HepG2 (cell line): ENCODE measurements at regions not wholly inside any gene's neighbourhood (a gene's known extent, or its start where the extent isn't known, plus 50 kb on each side); places are given as distances from the start of the nearest gene placed in this dataset.

Experiments
- ATAC-seq: fragments of 200-7000 bp; cut with Tn5 transposase; 3 replicates; pipeline ENCODE4 v1.9.1; 2020; ENCODE audit warnings: mild to moderate bottlenecking, moderate library complexity
- BruUV-seq: library from RNA; stranded (reverse); fragments of 400-500 nt; replicated peaks from 2 replicates; lab custom pipeline; 2021; lab: Mats Ljungman, UMichigan
- CTCF ChIA-PET: fragments of 300-600 bp; formaldehyde crosslinking; extraction: SDS; loops from one replicate; lab custom pipeline; 2021; ENCODE audit warnings: low total read pairs, inconsistent platforms, low intra/inter-chr PET ratio; lab: Yijun Ruan, JAX
- POLR2A ChIA-PET: fragments of 350-600 bp; sonication (Branson Sonifier 250); formaldehyde crosslinking; loops from one replicate; lab custom pipeline; 2020; ENCODE audit warnings: antibody characterized with exemption, inconsistent platforms; lab: Yijun Ruan, JAX
- DNase-seq: peaks from one replicate; pipeline ENCODE4 v3.0.0-alpha.2; 2015; ENCODE audit warnings: low spot score
- FAIRE-seq: peaks from 3 replicates; lab custom pipeline; 2011; peaks lifted over from hg19 to GRCh38; lab: Jason Lieb, UNC
- H2AFZ ChIP-seq: one replicate; pipeline ENCODE4 v1.6.1; 2011; ENCODE audit warnings: low read length, inconsistent platforms
- H3K27ac ChIP-seq: fragments of 300-600 bp; 3 replicates; pipeline ENCODE4 v1.8.0; 2011; ENCODE audit warnings: mixed run types, mild to moderate bottlenecking, mixed read lengths, low read length, inconsistent platforms; ENCODE audit not compliant: insufficient read depth; ENCODE audit errors: extremely low read length
- H3K27me3 ChIP-seq, 2 experiments: fragments of 200-600 bp in 1 of 2; 2 replicates in 1 of 2; 3 replicates in 1 of 2; pipeline versions ENCODE4 v1.6.0 to v1.8.0; 2011; ENCODE audit warnings: low read length in 2 of 2, mild to moderate bottlenecking in 2 of 2, moderate library complexity in 2 of 2, inconsistent platforms in 1 of 2; ENCODE audit not compliant: insufficient read depth in 2 of 2, control insufficient read depth in 1 of 2
- H3K36me3 ChIP-seq, 2 experiments: fragments of 200-600 bp in 1 of 2; replicated peaks in 1 of 2; 2 replicates in 1 of 2; 3 replicates in 1 of 2; pipeline versions ENCODE4 v1.5.1 to v1.8.0; 2011; ENCODE audit warnings: low read length in 2 of 2, inconsistent platforms in 1 of 2; ENCODE audit not compliant: insufficient read depth in 2 of 2, control insufficient read depth in 1 of 2
- H3K4me1 ChIP-seq: 2 replicates; pipeline ENCODE4 v1.5.1; 2012; ENCODE audit warnings: low read length, inconsistent platforms; ENCODE audit not compliant: insufficient read depth
- H3K4me2 ChIP-seq: 2 replicates; pipeline ENCODE4 v1.6.0; 2011; ENCODE audit warnings: low read depth, low read length, inconsistent platforms
- H3K4me3 ChIP-seq, 3 experiments: fragments of 200-600 bp in 1 of 3; sonication (generic), shearing (Covaris generic) in 1 of 3; replicated peaks in 1 of 3; 2 replicates each; pipeline ENCODE4 v1.5.1; 2011 to 2016; ENCODE audit warnings: low read length in 3 of 3, inconsistent platforms in 2 of 3, low read depth in 2 of 3, mild to moderate bottlenecking in 2 of 3, control low read depth in 1 of 3, mixed read lengths in 1 of 3; ENCODE audit not compliant: insufficient read depth in 1 of 3
- H3K79me2 ChIP-seq: one replicate; pipeline ENCODE4 v1.6.1; 2011; ENCODE audit warnings: low read length, inconsistent platforms; ENCODE audit not compliant: insufficient read depth
- H3K9ac ChIP-seq: 2 replicates; pipeline ENCODE4 v1.6.0; 2011; ENCODE audit warnings: mild to moderate bottlenecking, low read depth, low read length, inconsistent platforms; ENCODE audit not compliant: insufficient read depth
- H3K9me3 ChIP-seq: 2 replicates; pipeline ENCODE4 v1.5.1; 2012; ENCODE audit warnings: mild to moderate bottlenecking, low read length
- H4K20me1 ChIP-seq: 2 replicates; pipeline ENCODE4 v1.6.0; 2011; ENCODE audit warnings: inconsistent platforms, mild to moderate bottlenecking, low read length, moderate library complexity; ENCODE audit not compliant: insufficient read depth
- EHMT2 ChIP-seq: fragments of 200-600 bp; sonication (generic); IDR thresholded peaks from 2 replicates; pipeline ENCODE4 v1.7.0; 2017; ENCODE audit warnings: antibody characterized with exemption, low read depth, low read length, borderline replicate concordance
- MAFF ChIP-seq: IDR thresholded peaks from 2 replicates; pipeline ENCODE4 v1.6.1; 2011; ENCODE audit warnings: low read depth, low read length, improper control_type of control experiment
- MAFK ChIP-seq, 2 experiments: IDR thresholded peaks in 1 of 2; conservative IDR thresholded peaks in 1 of 2; 2 replicates each; pipeline ENCODE4 v1.6.1; 2011; ENCODE audit warnings: improper control_type of control experiment in 2 of 2, low read length in 2 of 2
- MIER2 ChIP-seq: IDR thresholded peaks from 2 replicates; pipeline ENCODE4 v1.6.1; 2016; ENCODE audit warnings: missing biosample characterization, missing genetic modification reagents
- ZNF430 ChIP-seq: sonication (generic); formaldehyde crosslinking; IDR thresholded peaks from 2 replicates; pipeline ENCODE4 v1.9.0; 2021; ENCODE audit warnings: mild to moderate bottlenecking, missing genetic modification reagents
- WGBS: methylation state at CpG from one replicate; pipeline ENCODE4 v1.1.6; 2017; ENCODE audit warnings: low lambda C conversion rate; 5-methylcytosine and 5-hydroxymethylcytosine counted together
- in situ Hi-C: cut with HindIII; loops from 2 replicates; pipeline ENCODE4 v1.10.0; 2017; ENCODE audit warnings: low pct_unique_long_range_greater_than_20kb; ENCODE audit not compliant: extremely low pct_ligation_motif_present
- intact Hi-C: fragments of 100-400 bp; cut with micrococcal nuclease; formaldehyde crosslinking; loops from one replicate; pipeline ENCODE4 v1.10.0; 2022; ENCODE audit not compliant: unreplicated experiment
- TF ChIP-seq, protein P1 (sequence below): sonication (generic); formaldehyde crosslinking; IDR thresholded peaks from 2 replicates; pipeline ENCODE4 v1.5.1; 2020; ENCODE audit warnings: mild to moderate bottlenecking, missing genetic modification reagents, moderate library complexity
- TF ChIP-seq, protein P2 (sequence below), 2 experiments: IDR thresholded peaks; 2 replicates each; pipeline ENCODE4 v1.6.1; 2011 to 2012; ENCODE audit warnings: low read length in 2 of 2, borderline replicate concordance in 1 of 2, low read depth in 1 of 2, mild to moderate bottlenecking in 1 of 2, moderate library complexity in 1 of 2

DNA sequence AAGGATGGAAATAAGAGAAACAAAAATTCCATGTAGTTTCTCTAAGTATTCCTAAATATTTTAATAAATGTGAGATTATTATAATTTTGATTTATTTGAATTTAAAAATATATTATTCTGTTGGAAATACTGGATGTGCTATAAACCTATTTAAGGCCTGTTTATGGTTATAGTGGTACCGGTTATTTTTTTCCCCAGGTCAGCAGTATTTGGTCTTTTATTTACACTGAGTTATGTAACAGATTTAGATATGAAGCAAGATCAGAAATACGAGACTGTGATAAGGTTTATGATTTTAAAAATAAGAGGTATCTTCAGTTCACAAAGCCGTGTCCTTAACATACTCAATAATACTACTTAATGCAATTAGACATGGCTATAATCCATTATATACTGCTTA, 634.3 kb upstream of the POU3F2 start:
- no peaks in the 10 kb centered on the region for H3K36me3 ChIP-seq
- TF ChIP-seq MAFF (peak; percentile 61), MAFK (conservative IDR thresholded peaks at IDR 0.05 in 1 of 2, IDR thresholded peaks at IDR 0.05 in 1 of 2; ENCODE audit: low read length in 2 of 2) (peak; percentile 29 to 68; a peak in 2 of 4 replicates)
- TF ChIP-seq, protein P1, sequence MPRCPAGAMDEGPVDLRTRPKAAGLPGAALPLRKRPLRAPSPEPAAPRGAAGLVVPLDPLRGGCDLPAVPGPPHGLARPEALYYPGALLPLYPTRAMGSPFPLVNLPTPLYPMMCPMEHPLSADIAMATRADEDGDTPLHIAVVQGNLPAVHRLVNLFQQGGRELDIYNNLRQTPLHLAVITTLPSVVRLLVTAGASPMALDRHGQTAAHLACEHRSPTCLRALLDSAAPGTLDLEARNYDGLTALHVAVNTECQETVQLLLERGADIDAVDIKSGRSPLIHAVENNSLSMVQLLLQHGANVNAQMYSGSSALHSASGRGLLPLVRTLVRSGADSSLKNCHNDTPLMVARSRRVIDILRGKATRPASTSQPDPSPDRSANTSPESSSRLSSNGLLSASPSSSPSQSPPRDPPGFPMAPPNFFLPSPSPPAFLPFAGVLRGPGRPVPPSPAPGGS (CRISPR knock-in tag) = no peak
- TF ChIP-seq, all 625 proteins: peak for 2
- no peaks in the 10 kb centered on the region; the same call in 1 of the 2 replicates for H4K20me1 ChIP-seq
- no peaks in the 10 kb centered on the region for H3K9me3 ChIP-seq
- H3K4me1 ChIP-seq = no peaks in the 10 kb centered on the region
- BruUV-seq = no TSS peak
- H3K27me3 ChIP-seq = no peaks in the 10 kb centered on the region
- H3K27ac ChIP-seq = no peak overlapping the region
- CTCF ChIA-PET = no interaction called here
- no peak overlapping the region for H2AFZ ChIP-seq
- under 1% methylated on average over 3 of the region's 3 CpGs for WGBS
- intact Hi-C loops = no loop called here
- no peak overlapping the region for H3K9ac ChIP-seq
- POLR2A ChIA-PET = no interaction called here
- no peak for FAIRE-seq
- H3K4me2 ChIP-seq = no peak overlapping the region
- no peak overlapping the region for H3K4me3 ChIP-seq
- no peak for DNase-seq
- no peaks in the 10 kb centered on the region for H3K79me2 ChIP-seq
- in situ Hi-C loops = no loop called here
- no peak for ATAC-seq

- in situ Hi-C loops = no loop called here
- H3K9ac ChIP-seq = no peak overlapping the region
- ATAC-seq (no peak), DNase-seq (no peak), FAIRE-seq (no peak)
- ChIA-PET POLR2A (no interaction called here), CTCF (no interaction called here)
- no peaks in the 10 kb centered on the region for H4K20me1 ChIP-seq
- no peaks in the 10 kb centered on the region for H3K27me3 ChIP-seq
- no peak overlapping the region for H3K27ac ChIP-seq
- BruUV-seq = no TSS peak
- TF ChIP-seq, protein P2, sequence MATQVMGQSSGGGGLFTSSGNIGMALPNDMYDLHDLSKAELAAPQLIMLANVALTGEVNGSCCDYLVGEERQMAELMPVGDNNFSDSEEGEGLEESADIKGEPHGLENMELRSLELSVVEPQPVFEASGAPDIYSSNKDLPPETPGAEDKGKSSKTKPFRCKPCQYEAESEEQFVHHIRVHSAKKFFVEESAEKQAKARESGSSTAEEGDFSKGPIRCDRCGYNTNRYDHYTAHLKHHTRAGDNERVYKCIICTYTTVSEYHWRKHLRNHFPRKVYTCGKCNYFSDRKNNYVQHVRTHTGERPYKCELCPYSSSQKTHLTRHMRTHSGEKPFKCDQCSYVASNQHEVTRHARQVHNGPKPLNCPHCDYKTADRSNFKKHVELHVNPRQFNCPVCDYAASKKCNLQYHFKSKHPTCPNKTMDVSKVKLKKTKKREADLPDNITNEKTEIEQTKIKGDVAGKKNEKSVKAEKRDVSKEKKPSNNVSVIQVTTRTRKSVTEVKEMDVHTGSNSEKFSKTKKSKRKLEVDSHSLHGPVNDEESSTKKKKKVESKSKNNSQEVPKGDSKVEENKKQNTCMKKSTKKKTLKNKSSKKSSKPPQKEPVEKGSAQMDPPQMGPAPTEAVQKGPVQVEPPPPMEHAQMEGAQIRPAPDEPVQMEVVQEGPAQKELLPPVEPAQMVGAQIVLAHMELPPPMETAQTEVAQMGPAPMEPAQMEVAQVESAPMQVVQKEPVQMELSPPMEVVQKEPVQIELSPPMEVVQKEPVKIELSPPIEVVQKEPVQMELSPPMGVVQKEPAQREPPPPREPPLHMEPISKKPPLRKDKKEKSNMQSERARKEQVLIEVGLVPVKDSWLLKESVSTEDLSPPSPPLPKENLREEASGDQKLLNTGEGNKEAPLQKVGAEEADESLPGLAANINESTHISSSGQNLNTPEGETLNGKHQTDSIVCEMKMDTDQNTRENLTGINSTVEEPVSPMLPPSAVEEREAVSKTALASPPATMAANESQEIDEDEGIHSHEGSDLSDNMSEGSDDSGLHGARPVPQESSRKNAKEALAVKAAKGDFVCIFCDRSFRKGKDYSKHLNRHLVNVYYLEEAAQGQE (IDR thresholded peaks at IDR 0.05; ENCODE audit: borderline replicate concordance in 1 of 2, low read depth in 1 of 2, low read length in 2 of 2) = peak; percentile 21 to 92; a peak in 3 of 4 replicates
- TF ChIP-seq ZNF430 (CRISPR knock-in tag) (no peak), MIER2 (peak; percentile 89), EHMT2 (peak; percentile 37; the same call in 1 of the 2 replicates)
- H3K36me3 ChIP-seq = no peaks in the 10 kb centered on the region
- WGBS = 0% methylated on average over 2 of the region's 2 CpGs
- intact Hi-C loops = no loop called here
- H3K9me3 ChIP-seq = no peaks in the 10 kb centered on the region
- no peak overlapping the region for H3K4me3 ChIP-seq
- H3K4me2 ChIP-seq = no peak overlapping the region
- no peaks in the 10 kb centered on the region for H3K4me1 ChIP-seq
- no peak overlapping the region for H2AFZ ChIP-seq
- no peaks in the 10 kb centered on the region for H3K79me2 ChIP-seq
These were observed 631.1 kb upstream of the POU3F2 start for GRCh38 chr6:98203170-98203806.
